ENCODE measurements at regions not wholly inside any gene's neighbourhood (a gene's known extent, or its start where the extent isn't known, plus 50 kb on each side); places are given as distances from the start of the nearest gene placed in this dataset.

GRCh38 chr20:43799150-43799711 lies 72.4 kb upstream of the GTSF1L start:
- DNase-seq = no peak

- DNase-seq = no peak
Measured at GRCh38 chr20:43798291-43799149, 71.7 kb upstream of the GTSF1L start.

- DNase-seq = no peak
Measured at GRCh38 chr20:43794326-43794725, 67.5 kb upstream of the GTSF1L start.

- DNase-seq = no peak
Measured at GRCh38 chr20:43789593-43789992, 62.8 kb upstream of the GTSF1L start.

- DNase-seq = no peak
Measured at GRCh38 chr20:43787937-43788336, 61.1 kb upstream of the GTSF1L start.

- DNase-seq = no peak
Measured at GRCh38 chr20:43786885-43787284, 60.1 kb upstream of the GTSF1L start.

- DNase-seq = no peak
Measured at GRCh38 chr20:43781215-43781614, 54.4 kb upstream of the GTSF1L start.

GRCh38 chr20:43778375-43778774 lies 51.6 kb upstream of the GTSF1L start:
- no peak for DNase-seq

- DNase-seq = no peak
Measured at GRCh38 chr20:43776691-43777090, 49.9 kb upstream of the GTSF1L start.

Data from stimulated activated CD4-positive, alpha-beta T cell treated with anti-CD3 and anti-CD28 coated beads, Interleukin-4, amount 100 ng/mL, for 4 hours (primary cell).